B cell (primary cell): ENCODE measurements at regions not wholly inside any gene's neighbourhood (a gene's known extent, or its start where the extent isn't known, plus 50 kb on each side); places are given as distances from the start of the nearest gene placed in this dataset.
"Not testable (repeated sequence)": the region's sequence is repeated elsewhere in the genome, so short reads cannot be mapped to it uniquely, and the experiment has no call there.

Source experiments
- EZH2 ChIP-seq: IDR thresholded peaks from 2 replicates; pipeline ENCODE4 v1.6.1; 2012; ENCODE audit warnings: borderline replicate concordance, low read depth, mild to moderate bottlenecking, moderate library complexity, low read length; ENCODE audit not compliant: insufficient read depth, poor library complexity, severe bottlenecking
- TF ChIP-seq, protein P1 (sequence below): fragments of 200-600 bp; IDR thresholded peaks from one replicate; pipeline ENCODE4 v1.8.0; 2022; ENCODE audit warnings: antibody characterized with exemption, mild to moderate bottlenecking

DNA sequence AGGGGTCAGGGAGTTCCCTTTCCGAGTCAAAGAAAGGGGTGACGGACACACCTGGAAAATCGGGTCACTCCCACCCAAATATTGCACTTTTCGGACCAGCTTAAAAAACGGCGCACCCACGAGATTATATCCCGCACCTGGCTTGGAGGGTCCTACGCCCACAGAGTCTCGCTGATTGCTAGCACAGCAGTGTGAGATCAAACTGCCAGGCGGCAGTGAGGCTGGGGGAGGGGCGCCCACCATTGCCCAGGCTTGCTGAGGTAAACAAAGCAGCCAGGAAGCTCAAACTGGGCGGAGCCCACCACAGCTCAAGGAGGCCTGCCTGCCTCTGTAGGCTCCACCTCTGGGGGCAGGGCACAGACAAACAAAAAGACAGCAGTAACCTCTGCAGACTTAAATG lies 88.8 kb upstream of the IFNG-AS1 start:
- TF ChIP-seq, protein P1, sequence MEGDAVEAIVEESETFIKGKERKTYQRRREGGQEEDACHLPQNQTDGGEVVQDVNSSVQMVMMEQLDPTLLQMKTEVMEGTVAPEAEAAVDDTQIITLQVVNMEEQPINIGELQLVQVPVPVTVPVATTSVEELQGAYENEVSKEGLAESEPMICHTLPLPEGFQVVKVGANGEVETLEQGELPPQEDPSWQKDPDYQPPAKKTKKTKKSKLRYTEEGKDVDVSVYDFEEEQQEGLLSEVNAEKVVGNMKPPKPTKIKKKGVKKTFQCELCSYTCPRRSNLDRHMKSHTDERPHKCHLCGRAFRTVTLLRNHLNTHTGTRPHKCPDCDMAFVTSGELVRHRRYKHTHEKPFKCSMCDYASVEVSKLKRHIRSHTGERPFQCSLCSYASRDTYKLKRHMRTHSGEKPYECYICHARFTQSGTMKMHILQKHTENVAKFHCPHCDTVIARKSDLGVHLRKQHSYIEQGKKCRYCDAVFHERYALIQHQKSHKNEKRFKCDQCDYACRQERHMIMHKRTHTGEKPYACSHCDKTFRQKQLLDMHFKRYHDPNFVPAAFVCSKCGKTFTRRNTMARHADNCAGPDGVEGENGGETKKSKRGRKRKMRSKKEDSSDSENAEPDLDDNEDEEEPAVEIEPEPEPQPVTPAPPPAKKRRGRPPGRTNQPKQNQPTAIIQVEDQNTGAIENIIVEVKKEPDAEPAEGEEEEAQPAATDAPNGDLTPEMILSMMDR = not testable (repeated sequence)
- not testable (repeated sequence) for TF ChIP-seq EZH2
